Activated B cell treated with CpG ODN at 0.5 μM for 24 hours (primary cell): ENCODE measurements at regions not wholly inside any gene's neighbourhood (a gene's known extent, or its start where the extent isn't known, plus 50 kb on each side); places are given as distances from the start of the nearest gene placed in this dataset.
"Not testable (repeated sequence)": the region's sequence is repeated elsewhere in the genome, so short reads cannot be mapped to it uniquely, and the experiment has no call there.

Source experiments
- ATAC-seq: fragments of 200-7000 bp; cut with Tn5 transposase; one replicate; pipeline ENCODE4 v1.10.0; 2021; ENCODE audit warnings: low read depth, mild to moderate bottlenecking, moderate library complexity
- CTCF ChIA-PET: fragments of 350-600 bp; sonication (Branson Sonifier 250); formaldehyde crosslinking; loops from one replicate; lab custom pipeline; 2021; ENCODE audit warnings: antibody characterized with exemption; lab: Charles Lee
- POLR2A ChIA-PET: fragments of 350-600 bp; sonication (Branson Sonifier 250); formaldehyde crosslinking; loops from one replicate; lab custom pipeline; 2021; ENCODE audit warnings: antibody characterized with exemption; lab: Charles Lee
- DNase-seq: peaks from one replicate; pipeline ENCODE4 v3.0.0; 2022
- H3K27ac Mint-ChIP-seq: one replicate; pipeline ENCODE4 v1.8.0; 2020; ENCODE audit warnings: mixed read lengths
- H3K27me3 Mint-ChIP-seq: one replicate; pipeline ENCODE4 v1.8.0; 2021; ENCODE audit warnings: mixed read lengths
- H3K36me3 Mint-ChIP-seq: one replicate; pipeline ENCODE4 v1.8.0; 2021; ENCODE audit warnings: low read depth, mixed read lengths
- H3K4me1 Mint-ChIP-seq: one replicate; pipeline ENCODE4 v1.8.0; 2021; ENCODE audit warnings: mixed read lengths
- H3K4me3 Mint-ChIP-seq: one replicate; pipeline ENCODE4 v1.8.0; 2020; ENCODE audit warnings: mild to moderate bottlenecking, mixed read lengths
- H3K9me3 Mint-ChIP-seq: one replicate; pipeline ENCODE4 v1.8.0; 2020; ENCODE audit warnings: mixed read lengths
- CTCF ChIP-seq: fragments of 200-600 bp; IDR thresholded peaks from one replicate; pipeline ENCODE4 v1.8.0; 2022; ENCODE audit warnings: antibody characterized with exemption, mild to moderate bottlenecking
- intact Hi-C: fragments of 100-400 bp; cut with micrococcal nuclease; formaldehyde crosslinking; loops from one replicate; pipeline ENCODE4 v1.15.1; 2024

GRCh38 chr22:25419247-25420113 is 145.0 kb upstream of the GRK3 start:
- H3K27me3 Mint-ChIP-seq, result peaks cover 36% of the 10 kb centered on the region
- H3K27ac Mint-ChIP-seq, result peak overlapping the region; percentile 2
- no peaks in the 10 kb centered on the region for H3K9me3 Mint-ChIP-seq
- peaks cover 38% of the 10 kb centered on the region for H3K4me1 Mint-ChIP-seq
- TF ChIP-seq CTCF, result no peak
- intact Hi-C loops, result loop anchor here (2.0 kb wide), 1 partner anchor 15 kb away; no protein-coding TSS in a partner anchor
- ChIA-PET CTCF (no interaction called here), POLR2A (interaction anchor here (0.7 to 1.7 kb wide), 4 partner anchors 13 to 29 kb away, joined by 3 to 13 read pairs (median 8); no protein-coding TSS in a partner anchor)
- DNase-seq (no peak), ATAC-seq (peak; percentile 53)
- peak overlapping the region; percentile 73 for H3K4me3 Mint-ChIP-seq
- no peaks in the 10 kb centered on the region for H3K36me3 Mint-ChIP-seq

- H3K27ac Mint-ChIP-seq, CTCF ChIA-PET, DNase-seq, ATAC-seq, H3K9me3 Mint-ChIP-seq, intact Hi-C loops, H3K36me3 Mint-ChIP-seq: not testable (repeated sequence)
- H3K4me1 Mint-ChIP-seq, result peaks cover 38% of the 10 kb centered on the region
- H3K27me3 Mint-ChIP-seq, result peaks cover 36% of the 10 kb centered on the region
- peak overlapping the region; percentile 73 for H3K4me3 Mint-ChIP-seq
- POLR2A ChIA-PET, result interaction anchor here (0.7 kb wide), 1 partner anchor 16 kb away, joined by 3 read pairs; no protein-coding TSS in a partner anchor
These were observed 144.4 kb upstream of the GRK3 start for GRCh38 chr22:25420114-25420441.

GRCh38 chr22:25420471-25420924 is 144.0 kb upstream of the GRK3 start:
- intact Hi-C loops, result no loop called here
- ATAC-seq, result no peak
- TF ChIP-seq CTCF, result no peak
- ChIA-PET CTCF (no interaction called here), POLR2A (interaction anchor here (0.7 kb wide), 1 partner anchor 17 kb away, joined by 3 read pairs; no protein-coding TSS in a partner anchor)
- no peak for DNase-seq
- Mint-ChIP-seq H3K27me3 (peaks cover 33% of the 10 kb centered on the region), H3K4me3 (peak overlapping the region; percentile 73), H3K9me3 (no peaks in the 10 kb centered on the region), H3K27ac (no peak overlapping the region), H3K36me3 (no peaks in the 10 kb centered on the region), H3K4me1 (peaks cover 38% of the 10 kb centered on the region)

- Mint-ChIP-seq H3K4me1 (peaks cover 38% of the 10 kb centered on the region), H3K4me3 (peak overlapping the region; percentile 82), H3K9me3 (no peaks in the 10 kb centered on the region), H3K27ac (no peak overlapping the region), H3K27me3 (peaks cover 33% of the 10 kb centered on the region), H3K36me3 (no peaks in the 10 kb centered on the region)
- ChIA-PET CTCF (no interaction called here), POLR2A (interaction anchor here (0.7 kb wide), 1 partner anchor 18 kb away, joined by 3 read pairs; no protein-coding TSS in a partner anchor)
- no peak for TF ChIP-seq CTCF
- intact Hi-C loops, result no loop called here
- no peak for ATAC-seq
- DNase-seq, result no peak
These were observed 143.3 kb upstream of the GRK3 start for GRCh38 chr22:25420925-25421904.

DNA sequence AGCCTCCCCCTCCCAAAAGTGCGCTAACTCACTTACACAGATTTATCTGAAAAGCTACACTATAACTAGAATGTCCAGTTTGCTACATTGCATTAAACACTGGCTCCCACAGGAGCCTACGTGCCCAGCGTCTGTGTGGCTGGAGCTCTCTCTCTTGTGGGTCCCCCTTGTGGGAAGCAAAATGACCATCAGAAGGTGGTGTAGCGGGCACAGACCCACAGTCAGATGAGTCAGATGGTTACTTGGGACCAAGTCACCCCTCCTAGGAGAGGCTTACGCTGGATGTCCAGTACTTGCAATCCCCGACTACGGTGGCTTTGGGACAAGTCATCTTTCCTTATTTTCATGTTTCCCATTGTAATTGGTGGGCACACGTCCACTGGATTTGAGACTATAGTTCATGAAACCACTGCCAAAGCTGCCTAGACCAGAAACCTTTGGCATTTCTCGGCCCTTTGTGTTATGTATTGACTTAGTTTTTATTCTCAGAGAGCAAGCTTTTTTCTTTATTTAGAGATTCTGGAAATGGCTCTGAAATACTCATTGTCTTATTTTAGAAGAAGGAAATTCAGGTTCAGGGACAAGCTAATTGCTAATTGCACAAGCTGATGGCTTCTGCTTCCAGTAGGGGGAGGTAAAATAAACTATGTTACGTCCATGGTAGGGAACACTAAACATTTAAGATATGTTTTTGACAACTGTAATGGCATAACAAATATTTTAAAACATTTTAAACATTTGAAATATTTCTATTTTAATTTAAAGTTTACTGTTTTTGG is 137.8 kb upstream of the GRK3 start:
- DNase-seq, POLR2A ChIA-PET, H3K4me1 Mint-ChIP-seq, ATAC-seq, H3K36me3 Mint-ChIP-seq, H3K27ac Mint-ChIP-seq, H3K9me3 Mint-ChIP-seq, H3K4me3 Mint-ChIP-seq, intact Hi-C loops, CTCF ChIA-PET: not testable (repeated sequence)
- H3K27me3 Mint-ChIP-seq, result peaks cover 22% of the 10 kb centered on the region

GRCh38 chr22:25431637-25432342 is 132.7 kb upstream of the GRK3 start:
- CTCF ChIA-PET, H3K27me3 Mint-ChIP-seq, POLR2A ChIA-PET, H3K4me3 Mint-ChIP-seq, H3K4me1 Mint-ChIP-seq, DNase-seq, intact Hi-C loops, H3K36me3 Mint-ChIP-seq, H3K9me3 Mint-ChIP-seq, H3K27ac Mint-ChIP-seq, ATAC-seq: not testable (repeated sequence)

- ATAC-seq, H3K4me3 Mint-ChIP-seq, H3K4me1 Mint-ChIP-seq, H3K27me3 Mint-ChIP-seq, POLR2A ChIA-PET, H3K9me3 Mint-ChIP-seq, CTCF ChIA-PET, H3K36me3 Mint-ChIP-seq, H3K27ac Mint-ChIP-seq, DNase-seq, intact Hi-C loops: not testable (repeated sequence)
These were observed 131.0 kb upstream of the GRK3 start for GRCh38 chr22:25433381-25433970.
